Stimulated activated naive CD8-positive, alpha-beta T cell treated with anti-CD3 and anti-CD28 coated beads, Interleukin-15, Interleukin-2, amounts not matched to agents 100 ng/mL and 50 ng/mL, for 24 hours (primary cell): ENCODE measurements at regions not wholly inside any gene's neighbourhood (a gene's known extent, or its start where the extent isn't known, plus 50 kb on each side); places are given as distances from the start of the nearest gene placed in this dataset.
"Not testable (repeated sequence)": the region's sequence is repeated elsewhere in the genome, so short reads cannot be mapped to it uniquely, and the experiment has no call there.

Experiments
- H3K27ac Mint-ChIP-seq: one replicate; pipeline ENCODE4 v1.8.0; 2021; ENCODE audit warnings: mild to moderate bottlenecking, mixed read lengths
- H3K27me3 Mint-ChIP-seq: one replicate; pipeline ENCODE4 v1.8.0; 2021; ENCODE audit warnings: mixed read lengths
- H3K36me3 Mint-ChIP-seq: one replicate; pipeline ENCODE4 v1.8.0; 2021; ENCODE audit warnings: low read depth, mixed read lengths
- H3K4me1 Mint-ChIP-seq: one replicate; pipeline ENCODE4 v1.8.0; 2021; ENCODE audit warnings: low read depth, mixed read lengths
- H3K4me3 Mint-ChIP-seq: one replicate; pipeline ENCODE4 v1.8.0; 2021; ENCODE audit warnings: mild to moderate bottlenecking, mixed read lengths
- H3K9me3 Mint-ChIP-seq: one replicate; pipeline ENCODE4 v1.8.0; 2021; ENCODE audit warnings: mixed read lengths

DNA sequence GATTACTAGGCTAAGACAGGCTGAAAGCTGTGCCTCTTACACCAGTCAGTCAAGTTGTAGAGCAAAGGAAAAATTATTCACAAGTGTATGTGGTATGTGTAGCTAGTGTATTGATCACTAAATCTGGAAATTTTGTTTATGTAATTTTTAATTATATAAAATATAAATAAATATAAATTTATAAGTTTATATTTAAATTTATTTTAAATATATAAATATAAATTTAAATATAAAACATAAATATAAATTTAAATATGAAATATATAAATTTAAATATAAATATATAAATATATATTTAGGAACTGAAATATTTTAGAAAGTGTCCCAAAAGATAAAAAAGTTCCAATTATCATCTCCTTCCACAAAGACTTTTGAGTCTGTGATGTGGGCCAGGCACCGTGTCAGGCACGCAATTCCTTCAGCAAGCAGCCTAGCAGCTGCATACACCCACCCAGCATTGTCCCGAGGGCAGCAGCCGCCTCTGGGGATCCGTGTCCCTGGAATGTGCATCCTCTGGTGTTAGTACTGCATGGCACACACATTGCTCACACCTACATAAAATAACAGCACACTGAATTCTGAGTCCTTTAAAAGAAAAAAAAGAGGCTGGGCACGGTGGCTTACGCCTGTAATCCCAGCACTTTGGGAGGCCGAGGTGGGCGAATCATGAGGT, 1098.0 kb downstream of the BRD1 start:
- Mint-ChIP-seq H3K4me1 (no peaks in the 10 kb centered on the region), H3K4me3 (no peak overlapping the region), H3K27ac (no peak overlapping the region), H3K9me3 (peaks cover 9% of the 10 kb centered on the region), H3K27me3 (peaks cover 4% of the 10 kb centered on the region), H3K36me3 (no peaks in the 10 kb centered on the region)

DNA sequence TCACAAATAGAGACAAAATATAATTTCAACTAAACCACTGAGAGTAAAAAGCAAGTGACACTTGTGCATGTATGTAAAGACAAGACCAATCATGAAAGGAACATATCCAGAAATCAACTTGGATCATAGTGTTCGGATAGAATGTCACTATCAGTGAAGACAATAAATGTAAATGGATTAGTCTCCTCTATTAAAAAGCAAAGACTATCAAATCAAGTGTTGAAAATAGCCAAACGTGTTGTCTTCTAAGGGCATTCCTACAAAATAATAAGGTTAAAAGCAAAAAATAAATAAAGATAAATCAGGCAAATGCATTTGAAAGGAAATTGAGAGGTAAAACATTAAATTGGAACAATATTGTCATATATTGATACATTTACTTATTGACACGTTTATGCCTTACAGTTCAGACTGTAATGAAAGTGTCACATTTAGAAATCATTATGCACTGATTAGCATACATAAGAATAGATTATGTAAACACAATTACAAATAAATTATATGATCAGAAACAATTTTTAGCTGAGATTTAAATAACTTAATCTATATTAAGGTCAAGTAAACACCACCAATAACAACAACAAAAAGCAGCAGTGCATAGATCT, 1100.1 kb downstream of the BRD1 start:
- Mint-ChIP-seq H3K27ac (no peak overlapping the region), H3K4me1 (no peaks in the 10 kb centered on the region), H3K36me3 (no peaks in the 10 kb centered on the region), H3K9me3 (peaks cover 9% of the 10 kb centered on the region), H3K27me3 (peaks cover 1% of the 10 kb centered on the region), H3K4me3 (no peak overlapping the region)

GRCh38 chr22:48724899-48725298, 1102.8 kb downstream of the BRD1 start:
- H3K9me3 Mint-ChIP-seq = peaks cover 9% of the 10 kb centered on the region
- H3K27me3 Mint-ChIP-seq = no peaks in the 10 kb centered on the region
- no peak overlapping the region for H3K4me3 Mint-ChIP-seq
- H3K4me1 Mint-ChIP-seq = no peaks in the 10 kb centered on the region
- no peaks in the 10 kb centered on the region for H3K36me3 Mint-ChIP-seq
- H3K27ac Mint-ChIP-seq = no peak overlapping the region

- no peak overlapping the region for H3K4me3 Mint-ChIP-seq
- no peaks in the 10 kb centered on the region for H3K27me3 Mint-ChIP-seq
- no peaks in the 10 kb centered on the region for H3K4me1 Mint-ChIP-seq
- no peak overlapping the region for H3K27ac Mint-ChIP-seq
- peaks cover 9% of the 10 kb centered on the region for H3K9me3 Mint-ChIP-seq
- H3K36me3 Mint-ChIP-seq = no peaks in the 10 kb centered on the region
Measured at GRCh38 chr22:48722661-48723060, 1105.0 kb downstream of the BRD1 start.

GRCh38 chr22:48721395-48721669, 1106.3 kb downstream of the BRD1 start:
- Mint-ChIP-seq H3K9me3 (peaks cover under 1% of the 10 kb centered on the region), H3K36me3 (no peaks in the 10 kb centered on the region), H3K27ac (no peak overlapping the region), H3K4me1 (no peaks in the 10 kb centered on the region), H3K27me3 (peaks cover 6% of the 10 kb centered on the region), H3K4me3 (no peak overlapping the region)

GRCh38 chr22:48720662-48721394, 1106.8 kb downstream of the BRD1 start:
- Mint-ChIP-seq H3K27ac (no peak overlapping the region), H3K9me3 (peaks cover 5% of the 10 kb centered on the region), H3K27me3 (peaks cover 6% of the 10 kb centered on the region), H3K4me1 (no peaks in the 10 kb centered on the region), H3K4me3 (no peak overlapping the region), H3K36me3 (no peaks in the 10 kb centered on the region)

GRCh38 chr22:48719978-48720661, 1107.6 kb downstream of the BRD1 start:
- Mint-ChIP-seq H3K4me1 (no peaks in the 10 kb centered on the region), H3K27me3 (peaks cover 6% of the 10 kb centered on the region), H3K27ac (no peak overlapping the region), H3K9me3 (peaks cover 10% of the 10 kb centered on the region), H3K36me3 (no peaks in the 10 kb centered on the region), H3K4me3 (no peak overlapping the region)

DNA sequence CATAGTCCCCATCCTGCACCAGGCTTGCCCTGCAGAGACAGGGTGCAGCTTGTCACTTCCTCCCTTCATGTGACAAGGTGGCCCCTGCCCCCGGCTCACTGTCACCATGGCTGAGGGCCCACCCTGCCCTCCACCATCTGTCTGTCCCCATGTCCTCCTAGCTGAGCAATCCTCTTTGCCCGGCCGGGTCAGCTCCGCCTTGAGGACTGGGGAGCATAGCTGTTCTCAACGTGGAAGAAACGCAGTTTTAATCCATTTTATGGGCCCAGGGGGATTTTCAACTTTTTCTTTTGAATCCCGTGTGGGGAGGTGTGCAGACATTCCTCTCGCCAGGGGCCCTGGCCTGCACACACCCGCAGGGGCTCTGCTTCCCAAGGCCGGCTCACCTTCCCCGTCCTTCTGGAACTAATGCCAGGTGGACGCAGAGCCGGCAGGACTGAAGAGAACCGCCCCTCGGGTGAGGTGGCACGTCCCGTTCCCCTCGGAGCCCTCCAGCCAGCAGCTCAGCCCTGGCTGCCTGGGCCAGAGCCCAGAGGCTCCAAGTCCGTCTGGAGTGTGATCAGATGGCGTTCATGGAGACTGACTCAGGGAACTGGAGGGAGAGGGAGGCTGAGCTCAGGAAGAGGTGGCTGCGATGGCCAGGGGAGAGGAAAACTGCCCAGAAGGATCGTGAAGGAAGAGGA, 1108.7 kb downstream of the BRD1 start:
- Mint-ChIP-seq H3K36me3 (no peaks in the 10 kb centered on the region), H3K27ac (no peak overlapping the region)

GRCh38 chr22:48717883-48718817, 1109.5 kb downstream of the BRD1 start:
- Mint-ChIP-seq H3K9me3 (peaks cover 12% of the 10 kb centered on the region), H3K27me3 (peaks cover 6% of the 10 kb centered on the region), H3K4me1 (no peaks in the 10 kb centered on the region), H3K4me3 (no peak overlapping the region), H3K36me3 (no peaks in the 10 kb centered on the region), H3K27ac (no peak overlapping the region)

More for the DNA sequence above, 1108.7 kb downstream of the BRD1 start:
- Mint-ChIP-seq H3K9me3 (peaks cover 12% of the 10 kb centered on the region), H3K27me3 (peaks cover 6% of the 10 kb centered on the region), H3K4me1 (no peaks in the 10 kb centered on the region), H3K4me3 (no peak overlapping the region)

- no peaks in the 10 kb centered on the region for H3K36me3 Mint-ChIP-seq
- H3K9me3 Mint-ChIP-seq = peaks cover 12% of the 10 kb centered on the region
- H3K27ac Mint-ChIP-seq = no peak overlapping the region
- no peak overlapping the region for H3K4me3 Mint-ChIP-seq
- no peaks in the 10 kb centered on the region for H3K4me1 Mint-ChIP-seq
- peaks cover 6% of the 10 kb centered on the region for H3K27me3 Mint-ChIP-seq
Measured at GRCh38 chr22:48717076-48717810, 1110.4 kb downstream of the BRD1 start.

GRCh38 chr22:48716154-48716553, 1111.5 kb downstream of the BRD1 start:
- H3K4me1 Mint-ChIP-seq, H3K27me3 Mint-ChIP-seq, H3K27ac Mint-ChIP-seq: not testable (repeated sequence)

GRCh38 chr22:48715511-48715910, 1112.2 kb downstream of the BRD1 start:
- Mint-ChIP-seq H3K9me3 (peaks cover 12% of the 10 kb centered on the region), H3K4me1 (no peaks in the 10 kb centered on the region), H3K27me3 (peaks cover 6% of the 10 kb centered on the region), H3K4me3 (no peak overlapping the region), H3K27ac (no peak overlapping the region), H3K36me3 (no peaks in the 10 kb centered on the region)

More at GRCh38 chr22:48716154-48716553, 1111.5 kb downstream of the BRD1 start:
- H3K4me3 Mint-ChIP-seq, H3K36me3 Mint-ChIP-seq: not testable (repeated sequence)
- peaks cover 12% of the 10 kb centered on the region for H3K9me3 Mint-ChIP-seq

DNA sequence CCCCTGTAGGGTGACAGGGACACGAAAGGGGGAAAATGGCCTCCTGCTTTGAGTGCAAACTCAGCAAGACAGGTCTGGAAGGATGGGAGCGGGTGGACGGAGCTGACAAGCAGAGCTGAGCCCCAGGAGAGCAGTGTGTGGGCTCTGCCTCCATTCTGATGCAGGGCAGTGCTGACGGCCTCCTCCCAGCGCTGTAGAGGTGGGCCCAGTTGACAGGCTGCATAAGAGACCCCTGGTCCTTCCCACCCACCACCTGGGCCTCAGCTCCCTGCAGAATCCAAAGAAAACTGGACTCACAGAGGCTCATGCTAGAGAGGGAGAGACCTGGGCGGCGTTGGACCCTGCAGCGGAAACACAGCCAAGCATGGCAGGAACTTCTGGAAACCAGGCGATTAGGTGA, 1113.4 kb downstream of the BRD1 start:
- H3K27ac Mint-ChIP-seq = no peak overlapping the region
- H3K27me3 Mint-ChIP-seq = peaks cover 6% of the 10 kb centered on the region
- H3K36me3 Mint-ChIP-seq = no peaks in the 10 kb centered on the region
- H3K4me3 Mint-ChIP-seq = no peak overlapping the region
- peaks cover 12% of the 10 kb centered on the region for H3K9me3 Mint-ChIP-seq
- H3K4me1 Mint-ChIP-seq = no peaks in the 10 kb centered on the region
